Mucosa of descending colon (tissue), 3 donors: ENCODE measurements at regions not wholly inside any gene's neighbourhood (a gene's known extent, or its start where the extent isn't known, plus 50 kb on each side); places are given as distances from the start of the nearest gene placed in this dataset.

Source experiments
- ATAC-seq: fragments of 200-7000 bp; cut with Tn5 transposase; one replicate; pipeline ENCODE4 v1.9.1; 2020; ENCODE audit warnings: mild to moderate bottlenecking, moderate library complexity
- DNase-seq, 3 donors: peaks; one replicate each; pipeline ENCODE4 v3.0.0-alpha.2; 2020
- H3K36me3 ChIP-seq: fragments of 200-600 bp; one replicate; pipeline ENCODE4 v1.8.0; 2021; ENCODE audit warnings: low read depth, mild to moderate bottlenecking
- H3K4me1 ChIP-seq: fragments of 200-600 bp; one replicate; pipeline ENCODE4 v1.8.0; 2021; ENCODE audit warnings: low read depth, mild to moderate bottlenecking
- H3K4me3 ChIP-seq: fragments of 200-600 bp; one replicate; pipeline ENCODE4 v1.8.0; 2021; ENCODE audit warnings: mild to moderate bottlenecking
- H3K9me3 ChIP-seq: fragments of 200-600 bp; one replicate; pipeline ENCODE4 v1.8.0; 2021; ENCODE audit warnings: mild to moderate bottlenecking
- CTCF ChIP-seq: fragments of 200-600 bp; IDR thresholded peaks from one replicate; pipeline ENCODE4 v1.8.0; 2022; ENCODE audit warnings: antibody characterized with exemption, mild to moderate bottlenecking
- intact Hi-C, 2 donors: fragments of 100-400 bp; cut with DNase I in 1 of 2; cut with micrococcal nuclease in 1 of 2; formaldehyde crosslinking; loops; one replicate each; pipeline versions ENCODE4 v1.11.0 to v1.11.1; 2022; cut with DNase I, micrococcal nuclease
- donor health status: DM: no; HTN: no; CAD: no; lungs with moderate emphysema.
- donor health status: DM: no; HTN: no; CAD: no.
- donor health status: DM: no; HTN: yes; CAD: no.

DNA sequence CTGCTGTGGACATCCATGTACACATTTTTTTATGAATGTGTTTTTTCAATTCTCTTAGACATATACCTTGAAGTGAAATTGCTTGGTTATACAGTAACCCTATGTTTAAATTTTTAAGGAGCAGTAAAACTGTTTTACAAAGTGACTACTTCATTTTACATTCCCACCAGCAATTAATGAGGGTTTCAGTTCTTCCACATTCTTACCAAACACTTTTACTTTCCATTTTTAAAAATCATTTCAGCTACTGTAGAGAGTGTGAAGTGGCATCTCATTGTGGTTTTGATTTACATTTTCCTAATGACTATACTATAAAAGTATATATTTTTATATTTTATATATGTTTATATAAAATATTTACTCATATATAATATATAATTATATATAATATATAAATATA, 1221.5 kb downstream of the PLA2G4A start:
- no peaks in the 10 kb centered on the region for H3K9me3 ChIP-seq
- DNase-seq (no peak), ATAC-seq (no peak)
- intact Hi-C loops, result no loop called here
- TF ChIP-seq CTCF, result no peak
- no peak overlapping the region for H3K4me3 ChIP-seq
- H3K4me1 ChIP-seq, result no peaks in the 10 kb centered on the region
- no peaks in the 10 kb centered on the region for H3K36me3 ChIP-seq

GRCh38 chr1:188056011-188056410, 1227.3 kb downstream of the PLA2G4A start:
- Histone ChIP-seq H3K9me3 (peaks cover 14% of the 10 kb centered on the region), H3K36me3 (no peaks in the 10 kb centered on the region), H3K4me1 (no peaks in the 10 kb centered on the region), H3K4me3 (no peak overlapping the region)
- DNase-seq (no peak), ATAC-seq (no peak)
- no peak for TF ChIP-seq CTCF
- intact Hi-C loops, result no loop called here

DNA sequence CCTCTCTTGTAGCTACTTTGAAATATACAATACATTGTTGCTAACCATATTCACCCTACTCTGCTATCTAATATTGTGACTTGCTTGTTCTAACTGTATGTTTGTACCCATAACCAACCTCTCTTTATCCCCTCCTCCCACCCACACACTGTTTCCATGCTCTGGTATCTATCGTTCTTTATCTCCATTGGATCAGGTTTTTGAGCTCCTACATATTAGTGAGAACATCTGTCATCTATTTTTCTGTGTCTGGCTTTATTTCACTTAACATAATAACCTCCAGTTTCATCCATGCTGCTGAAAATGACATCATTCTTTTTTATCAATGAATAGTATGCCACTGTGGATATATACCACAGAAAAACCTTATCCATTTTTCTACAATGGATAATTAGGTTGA, 1230.1 kb downstream of the PLA2G4A start:
- DNase-seq (no peak), ATAC-seq (no peak)
- H3K9me3 ChIP-seq, result peaks cover 20% of the 10 kb centered on the region
- no peaks in the 10 kb centered on the region for H3K36me3 ChIP-seq
- H3K4me1 ChIP-seq, result no peaks in the 10 kb centered on the region
- intact Hi-C loops, result no loop called here
- no peak overlapping the region for H3K4me3 ChIP-seq
- TF ChIP-seq CTCF, result no peak

- intact Hi-C loops, result no loop called here
- Histone ChIP-seq H3K36me3 (no peaks in the 10 kb centered on the region), H3K4me1 (no peaks in the 10 kb centered on the region), H3K9me3 (peaks cover 32% of the 10 kb centered on the region), H3K4me3 (no peak overlapping the region)
- DNase-seq (no peak), ATAC-seq (no peak)
- no peak for TF ChIP-seq CTCF
Measured at GRCh38 chr1:188061881-188062280, 1233.1 kb downstream of the PLA2G4A start.

- no peak overlapping the region for H3K4me3 ChIP-seq
- TF ChIP-seq CTCF, result no peak
- ATAC-seq (no peak), DNase-seq (no peak)
- no peaks in the 10 kb centered on the region for H3K4me1 ChIP-seq
- intact Hi-C loops, result no loop called here
- no peaks in the 10 kb centered on the region for H3K36me3 ChIP-seq
- peaks cover 36% of the 10 kb centered on the region for H3K9me3 ChIP-seq
Measured at GRCh38 chr1:188062456-188062855, 1233.7 kb downstream of the PLA2G4A start.

DNA sequence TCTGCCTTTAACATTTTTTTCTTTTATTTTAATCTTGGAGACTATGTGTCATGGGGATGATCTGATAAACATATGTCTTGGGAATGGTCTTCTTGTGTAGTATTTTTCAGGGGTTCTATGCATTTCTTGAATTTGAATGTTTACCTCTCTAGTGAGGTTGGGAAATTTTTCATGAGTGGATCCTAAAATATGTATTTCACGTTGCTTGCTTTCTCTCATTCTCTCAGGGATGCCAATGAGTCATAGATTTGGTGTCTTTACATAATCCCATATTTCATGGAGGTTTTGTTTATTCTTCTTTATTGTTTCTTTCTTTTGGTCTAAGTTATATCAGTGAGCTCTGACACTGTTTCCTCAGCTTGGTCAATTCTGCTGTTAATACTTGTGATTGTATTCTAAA, 1237.2 kb downstream of the PLA2G4A start:
- no peak overlapping the region for H3K4me3 ChIP-seq
- H3K9me3 ChIP-seq, result peaks cover 40% of the 10 kb centered on the region
- ATAC-seq, result no peak
- no peak for TF ChIP-seq CTCF
- no peaks in the 10 kb centered on the region for H3K4me1 ChIP-seq
- intact Hi-C loops, result no loop called here
- H3K36me3 ChIP-seq, result no peaks in the 10 kb centered on the region
- no peak for DNase-seq
